ENCODE measurements at regions not wholly inside any gene's neighbourhood (a gene's known extent, or its start where the extent isn't known, plus 50 kb on each side); places are given as distances from the start of the nearest gene placed in this dataset.
"Not testable (repeated sequence)": the region's sequence is repeated elsewhere in the genome, so short reads cannot be mapped to it uniquely, and the experiment has no call there.

GRCh38 chr2:19089476-19089875, 268.9 kb downstream of the OSR1 start:
- TF ChIP-seq, protein P1, sequence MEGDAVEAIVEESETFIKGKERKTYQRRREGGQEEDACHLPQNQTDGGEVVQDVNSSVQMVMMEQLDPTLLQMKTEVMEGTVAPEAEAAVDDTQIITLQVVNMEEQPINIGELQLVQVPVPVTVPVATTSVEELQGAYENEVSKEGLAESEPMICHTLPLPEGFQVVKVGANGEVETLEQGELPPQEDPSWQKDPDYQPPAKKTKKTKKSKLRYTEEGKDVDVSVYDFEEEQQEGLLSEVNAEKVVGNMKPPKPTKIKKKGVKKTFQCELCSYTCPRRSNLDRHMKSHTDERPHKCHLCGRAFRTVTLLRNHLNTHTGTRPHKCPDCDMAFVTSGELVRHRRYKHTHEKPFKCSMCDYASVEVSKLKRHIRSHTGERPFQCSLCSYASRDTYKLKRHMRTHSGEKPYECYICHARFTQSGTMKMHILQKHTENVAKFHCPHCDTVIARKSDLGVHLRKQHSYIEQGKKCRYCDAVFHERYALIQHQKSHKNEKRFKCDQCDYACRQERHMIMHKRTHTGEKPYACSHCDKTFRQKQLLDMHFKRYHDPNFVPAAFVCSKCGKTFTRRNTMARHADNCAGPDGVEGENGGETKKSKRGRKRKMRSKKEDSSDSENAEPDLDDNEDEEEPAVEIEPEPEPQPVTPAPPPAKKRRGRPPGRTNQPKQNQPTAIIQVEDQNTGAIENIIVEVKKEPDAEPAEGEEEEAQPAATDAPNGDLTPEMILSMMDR (IDR thresholded peaks at IDR 0.05; ENCODE audit: low read depth, low read length), result not testable (repeated sequence)
- not testable (repeated sequence) for TF ChIP-seq EZH2phosphoT487 (IDR thresholded peaks at IDR 0.05; ENCODE audit: low read depth)
